Globus pallidus (tissue), 1 donor: ENCODE measurements at regions not wholly inside any gene's neighbourhood (a gene's known extent, or its start where the extent isn't known, plus 50 kb on each side); places are given as distances from the start of the nearest gene placed in this dataset.
"Not testable (repeated sequence)": the region's sequence is repeated elsewhere in the genome, so short reads cannot be mapped to it uniquely, and the experiment has no call there.

Experiments used
- DNase-seq: peaks from one replicate; pipeline ENCODE4 v3.0.0-alpha.2; 2015; ENCODE audit warnings: low spot score

- no peak for DNase-seq
These were observed 439.6 kb upstream of the UBE2E3 start for GRCh38 chr2:180540761-180541160.

GRCh38 chr2:180539541-180539940, 440.9 kb upstream of the UBE2E3 start:
- no peak for DNase-seq

- DNase-seq = no peak
These were observed 445.1 kb upstream of the UBE2E3 start for GRCh38 chr2:180535289-180535688.

- DNase-seq = not testable (repeated sequence)
These were observed 448.6 kb upstream of the UBE2E3 start for GRCh38 chr2:180531787-180532186.

- no peak for DNase-seq
These were observed 455.9 kb upstream of the UBE2E3 start for GRCh38 chr2:180524499-180524898.

- DNase-seq = no peak
These were observed 456.6 kb upstream of the UBE2E3 start for GRCh38 chr2:180523621-180524340.

- no peak for DNase-seq
These were observed 459.4 kb upstream of the UBE2E3 start for GRCh38 chr2:180520921-180521581.

GRCh38 chr2:180520206-180520605, 460.2 kb upstream of the UBE2E3 start:
- no peak for DNase-seq

- no peak for DNase-seq
These were observed 461.1 kb upstream of the UBE2E3 start for GRCh38 chr2:180519276-180519675.

GRCh38 chr2:180516232-180516631, 464.2 kb upstream of the UBE2E3 start:
- DNase-seq = no peak

- no peak for DNase-seq
These were observed 467.0 kb upstream of the UBE2E3 start for GRCh38 chr2:180513389-180513788.

GRCh38 chr2:180508458-180508857, 471.9 kb upstream of the UBE2E3 start:
- DNase-seq = no peak

- no peak for DNase-seq
These were observed 473.4 kb upstream of the UBE2E3 start for GRCh38 chr2:180507028-180507427.

GRCh38 chr2:180505203-180505602, 475.2 kb upstream of the UBE2E3 start:
- DNase-seq = no peak

GRCh38 chr2:180497621-180498152, 482.7 kb upstream of the UBE2E3 start:
- DNase-seq = no peak

GRCh38 chr2:180495606-180496005, 484.8 kb upstream of the UBE2E3 start:
- DNase-seq = no peak

- no peak for DNase-seq
These were observed 486.1 kb upstream of the UBE2E3 start for GRCh38 chr2:180494286-180494685.

- no peak for DNase-seq
These were observed 475.6 kb upstream of the CWC22 start for GRCh38 chr2:180482696-180483095.

- no peak for DNase-seq
These were observed 474.9 kb upstream of the CWC22 start for GRCh38 chr2:180481998-180482397.

- no peak for DNase-seq
These were observed 471.8 kb upstream of the CWC22 start for GRCh38 chr2:180478883-180479282.

GRCh38 chr2:180474716-180475115, 467.6 kb upstream of the CWC22 start:
- DNase-seq = no peak

- no peak for DNase-seq
These were observed 466.4 kb upstream of the CWC22 start for GRCh38 chr2:180473456-180473855.

- DNase-seq = no peak
These were observed 465.0 kb upstream of the CWC22 start for GRCh38 chr2:180472133-180472532.

- no peak for DNase-seq
These were observed 456.5 kb upstream of the CWC22 start for GRCh38 chr2:180463608-180464007.
